WTC11 (cell line): ENCODE measurements at regions not wholly inside any gene's neighbourhood (a gene's known extent, or its start where the extent isn't known, plus 50 kb on each side); places are given as distances from the start of the nearest gene placed in this dataset.

ENCODE experiments used
- CTCF ChIP-seq: fragments of 200-600 bp; IDR thresholded peaks from 2 replicates; pipeline ENCODE4 v1.8.0; 2022; ENCODE audit warnings: antibody characterized with exemption
- ETV6 ChIP-seq: sonication (generic); formaldehyde crosslinking; IDR thresholded peaks from 2 replicates; pipeline ENCODE4 v1.8.1; 2022; ENCODE audit warnings: mild to moderate bottlenecking, missing genetic modification reagents
- NFATC4 ChIP-seq: fragments of 250-450 bp; sonication (Bioruptor Pico); IDR thresholded peaks from 2 replicates; pipeline ENCODE4 v1.9.0; 2021; ENCODE audit warnings: mild to moderate bottlenecking
- NR3C1 ChIP-seq: sonication (generic); formaldehyde crosslinking; conservative IDR thresholded peaks from 2 replicates; pipeline ENCODE4 v1.8.1; 2023; ENCODE audit warnings: low read depth, mild to moderate bottlenecking, missing genetic modification reagents
- USF1 ChIP-seq: sonication (generic); formaldehyde crosslinking; IDR thresholded peaks from 2 replicates; pipeline ENCODE4 v1.8.0; 2022; ENCODE audit warnings: mild to moderate bottlenecking, missing genetic modification reagents
- ZNF416 ChIP-seq: fragments of 250-450 bp; sonication (Bioruptor Pico); IDR thresholded peaks from 2 replicates; pipeline ENCODE4 v1.9.0; 2021; ENCODE audit warnings: mild to moderate bottlenecking, inconsistent platforms

GRCh38 chr6:74318738-74319137 lies 622.7 kb downstream of the CD109 start:
- TF ChIP-seq ZNF416 (CRISPR knock-in tag) (no peak), NR3C1 (CRISPR knock-in tag) (no peak), NFATC4 (no peak), ETV6 (CRISPR knock-in tag) (no peak), USF1 (CRISPR knock-in tag) (no peak), CTCF (no peak)
